ENCODE measurements at regions not wholly inside any gene's neighbourhood (a gene's known extent, or its start where the extent isn't known, plus 50 kb on each side); places are given as distances from the start of the nearest gene placed in this dataset.
"Not testable (repeated sequence)": the region's sequence is repeated elsewhere in the genome, so short reads cannot be mapped to it uniquely, and the experiment has no call there.

DNA sequence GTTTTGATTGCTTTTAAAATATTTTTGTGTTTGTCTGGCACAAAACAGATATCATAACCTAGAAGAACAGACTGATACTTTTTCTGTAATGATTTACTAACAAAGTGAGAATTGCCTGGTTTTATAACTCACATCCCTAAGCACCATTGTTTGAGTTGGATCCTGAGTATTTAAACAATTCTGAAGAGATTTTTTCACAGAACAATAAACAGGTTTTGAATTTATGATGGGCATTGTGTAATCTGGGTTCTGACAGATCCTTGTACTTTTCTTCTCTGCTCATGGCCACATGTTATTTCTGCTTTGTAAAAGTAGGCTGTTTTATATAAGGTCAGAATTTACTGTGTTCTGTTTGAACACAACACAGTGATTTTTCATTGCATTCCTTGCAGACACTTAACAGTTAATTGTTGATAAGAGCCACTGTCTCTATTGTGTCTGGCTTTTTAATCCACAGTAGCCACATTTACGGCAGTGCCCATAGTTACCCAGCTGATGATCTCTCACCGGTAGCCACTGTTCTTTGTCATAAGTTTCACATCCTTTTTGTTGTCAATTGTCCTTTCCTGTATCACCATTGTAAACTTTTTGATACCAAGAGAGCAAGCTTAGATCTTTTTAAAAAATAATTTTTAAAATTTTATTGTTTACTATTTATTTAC is 1548.1 kb downstream of the KHDRBS2 start:
- intact Hi-C loops (cut with DNase I); H3K36me3 ChIP-seq (ENCODE audit: control insufficient read depth in 1 of 2, insufficient read depth in 2 of 2, low read length in 1 of 2): not testable (repeated sequence)

GRCh38 chr6:60737315-60737714 is 1548.7 kb downstream of the KHDRBS2 start:
- H3K4me1 ChIP-seq (ENCODE audit: control insufficient read depth in 1 of 2, insufficient read depth in 2 of 2, low read length in 2 of 2); H3K27ac ChIP-seq (ENCODE audit: low read depth in 1 of 2, low read length in 2 of 2); ATAC-seq (ENCODE audit: low FRiP score); DNase-seq; H3K27me3 ChIP-seq (ENCODE audit: control insufficient read depth in 1 of 2, insufficient read depth in 2 of 2, low read length in 1 of 2); H3K4me3 ChIP-seq (ENCODE audit: low read length in 2 of 2); H3K9me3 ChIP-seq (ENCODE audit: control insufficient read depth, low read length); H3K36me3 ChIP-seq (ENCODE audit: control insufficient read depth in 1 of 2, insufficient read depth in 2 of 2, low read length in 1 of 2); intact Hi-C loops (cut with DNase I): not testable (repeated sequence)
- 67 to 74% methylated on average over 6 of the region's 6 CpGs for WGBS, 2 donors

More for the DNA sequence above, 1548.1 kb downstream of the KHDRBS2 start:
- not testable (repeated sequence) for H3K4me1 ChIP-seq (ENCODE audit: control insufficient read depth in 1 of 2, insufficient read depth in 2 of 2, low read length in 2 of 2); H3K27me3 ChIP-seq (ENCODE audit: control insufficient read depth in 1 of 2, insufficient read depth in 2 of 2, low read length in 1 of 2); ATAC-seq (ENCODE audit: low FRiP score); DNase-seq; H3K4me3 ChIP-seq (ENCODE audit: low read length in 2 of 2); H3K27ac ChIP-seq (ENCODE audit: low read depth in 1 of 2, low read length in 2 of 2); H3K9me3 ChIP-seq (ENCODE audit: control insufficient read depth, low read length)
- 41 to 56% methylated on average over 2 of the region's 2 CpGs for WGBS, 2 donors

DNA sequence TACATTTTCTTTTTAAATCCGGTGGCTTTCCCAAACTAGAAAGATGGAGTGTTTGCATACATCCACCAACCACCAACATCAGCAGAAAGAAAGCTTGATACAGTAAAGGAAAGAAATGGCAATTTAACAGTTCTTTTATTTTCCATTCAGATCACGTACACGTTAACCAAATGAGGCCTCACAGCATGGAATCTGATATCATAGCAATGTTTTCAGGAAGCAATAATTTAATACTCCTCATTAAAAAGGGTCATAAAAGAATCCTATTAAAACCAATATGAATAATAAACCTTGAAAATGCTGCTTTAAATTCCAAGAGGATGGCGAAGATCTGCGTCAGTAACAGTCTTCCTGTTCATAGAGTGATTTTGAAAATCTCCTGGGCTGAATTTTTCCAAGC is 1562.1 kb downstream of the KHDRBS2 start:
- ATAC-seq (ENCODE audit: low FRiP score); H3K4me3 ChIP-seq (ENCODE audit: low read length in 2 of 2); H3K4me1 ChIP-seq (ENCODE audit: control insufficient read depth in 1 of 2, insufficient read depth in 2 of 2, low read length in 2 of 2); H3K9me3 ChIP-seq (ENCODE audit: control insufficient read depth, low read length); H3K36me3 ChIP-seq (ENCODE audit: control insufficient read depth in 1 of 2, insufficient read depth in 2 of 2, low read length in 1 of 2); DNase-seq; H3K27me3 ChIP-seq (ENCODE audit: control insufficient read depth in 1 of 2, insufficient read depth in 2 of 2, low read length in 1 of 2); intact Hi-C loops (cut with DNase I); H3K27ac ChIP-seq (ENCODE audit: low read depth in 1 of 2, low read length in 2 of 2): not testable (repeated sequence)
- 68 to 74% methylated on average over 5 of the region's 5 CpGs for WGBS, 2 donors

DNA sequence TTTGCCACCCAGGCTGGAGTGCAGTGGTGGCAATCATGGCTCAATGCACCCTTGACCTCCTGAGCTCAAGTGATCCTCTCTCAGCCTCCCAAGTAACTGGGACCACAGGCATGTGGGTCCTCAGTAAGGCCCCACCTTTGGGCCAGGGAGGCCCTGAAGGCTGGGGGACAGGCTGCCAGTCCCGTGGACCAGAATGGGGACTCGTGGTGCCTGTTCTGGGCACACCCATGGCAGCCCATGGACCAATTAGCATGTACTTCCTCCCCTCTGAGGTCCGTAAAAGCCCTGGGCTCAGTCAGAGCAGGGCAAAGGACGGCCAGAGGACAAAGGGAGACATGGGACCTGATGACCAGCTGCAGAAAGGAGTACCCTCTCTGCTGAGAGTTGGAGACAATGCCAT is 1590.8 kb downstream of the KHDRBS2 start:
- no peak for ATAC-seq (ENCODE audit: low FRiP score)
- no peak overlapping the region for H3K27ac ChIP-seq (ENCODE audit: low read depth in 1 of 2, low read length in 2 of 2)
- H3K27me3 ChIP-seq (ENCODE audit: control insufficient read depth in 1 of 2, insufficient read depth in 2 of 2, low read length in 1 of 2): no peaks in the 10 kb centered on the region
- H3K36me3 ChIP-seq (ENCODE audit: control insufficient read depth in 1 of 2, insufficient read depth in 2 of 2, low read length in 1 of 2): no peaks in the 10 kb centered on the region
- H3K9me3 ChIP-seq (ENCODE audit: control insufficient read depth, low read length): peaks cover 1% of the 10 kb centered on the region
- intact Hi-C loops (cut with DNase I): no loop called here
- no peak for DNase-seq
- H3K4me1 ChIP-seq (ENCODE audit: control insufficient read depth in 1 of 2, insufficient read depth in 2 of 2, low read length in 2 of 2): no peaks in the 10 kb centered on the region
- no peak overlapping the region for H3K4me3 ChIP-seq (ENCODE audit: low read length in 2 of 2)
- WGBS, 2 donors: 71 to 77% methylated on average over 4 of the region's 4 CpGs

- ATAC-seq (ENCODE audit: low FRiP score): no peak
- H3K9me3 ChIP-seq (ENCODE audit: control insufficient read depth, low read length): no peaks in the 10 kb centered on the region
- 75 to 79% methylated on average over 1 of the region's 1 CpG for WGBS, 2 donors
These were observed 1598.9 kb downstream of the KHDRBS2 start for GRCh38 chr6:60687085-60687484.

GRCh38 chr6:60681806-60682205 is 1604.2 kb downstream of the KHDRBS2 start:
- Histone ChIP-seq H3K36me3 (ENCODE audit: control insufficient read depth in 1 of 2, insufficient read depth in 2 of 2, low read length in 1 of 2) (no peaks in the 10 kb centered on the region), H3K9me3 (ENCODE audit: control insufficient read depth, low read length) (peaks cover 2% of the 10 kb centered on the region), H3K4me1 (ENCODE audit: control insufficient read depth in 1 of 2, insufficient read depth in 2 of 2, low read length in 2 of 2) (no peaks in the 10 kb centered on the region), H3K27ac (ENCODE audit: low read depth in 1 of 2, low read length in 2 of 2) (no peak overlapping the region), H3K4me3 (ENCODE audit: low read length in 2 of 2) (no peak overlapping the region), H3K27me3 (ENCODE audit: control insufficient read depth in 1 of 2, insufficient read depth in 2 of 2, low read length in 1 of 2) (no peaks in the 10 kb centered on the region)
- DNase-seq (no peak), ATAC-seq (ENCODE audit: low FRiP score) (no peak)
- intact Hi-C loops (cut with DNase I): no loop called here

More at GRCh38 chr6:60687085-60687484, 1598.9 kb downstream of the KHDRBS2 start:
- DNase-seq: no peak
- Histone ChIP-seq H3K36me3 (ENCODE audit: control insufficient read depth in 1 of 2, insufficient read depth in 2 of 2, low read length in 1 of 2) (no peaks in the 10 kb centered on the region), H3K27ac (ENCODE audit: low read depth in 1 of 2, low read length in 2 of 2) (no peak overlapping the region), H3K4me1 (ENCODE audit: control insufficient read depth in 1 of 2, insufficient read depth in 2 of 2, low read length in 2 of 2) (no peaks in the 10 kb centered on the region), H3K27me3 (ENCODE audit: control insufficient read depth in 1 of 2, insufficient read depth in 2 of 2, low read length in 1 of 2) (no peaks in the 10 kb centered on the region), H3K4me3 (ENCODE audit: low read length in 2 of 2) (no peak overlapping the region)
- intact Hi-C loops (cut with DNase I): no loop called here

- Histone ChIP-seq H3K9me3 (ENCODE audit: control insufficient read depth, low read length) (peaks cover 2% of the 10 kb centered on the region), H3K27ac (ENCODE audit: low read depth in 1 of 2, low read length in 2 of 2) (no peak overlapping the region), H3K27me3 (ENCODE audit: control insufficient read depth in 1 of 2, insufficient read depth in 2 of 2, low read length in 1 of 2) (no peaks in the 10 kb centered on the region), H3K36me3 (ENCODE audit: control insufficient read depth in 1 of 2, insufficient read depth in 2 of 2, low read length in 1 of 2) (no peaks in the 10 kb centered on the region), H3K4me1 (ENCODE audit: control insufficient read depth in 1 of 2, insufficient read depth in 2 of 2, low read length in 2 of 2) (no peaks in the 10 kb centered on the region), H3K4me3 (ENCODE audit: low read length in 2 of 2) (no peak overlapping the region)
- intact Hi-C loops (cut with DNase I): no loop called here
- WGBS, 2 donors: 47 to 51% methylated on average over 2 of the region's 2 CpGs
- ATAC-seq (ENCODE audit: low FRiP score) (no peak), DNase-seq (no peak)
These were observed 1606.8 kb downstream of the KHDRBS2 start for GRCh38 chr6:60679175-60679574.

DNA sequence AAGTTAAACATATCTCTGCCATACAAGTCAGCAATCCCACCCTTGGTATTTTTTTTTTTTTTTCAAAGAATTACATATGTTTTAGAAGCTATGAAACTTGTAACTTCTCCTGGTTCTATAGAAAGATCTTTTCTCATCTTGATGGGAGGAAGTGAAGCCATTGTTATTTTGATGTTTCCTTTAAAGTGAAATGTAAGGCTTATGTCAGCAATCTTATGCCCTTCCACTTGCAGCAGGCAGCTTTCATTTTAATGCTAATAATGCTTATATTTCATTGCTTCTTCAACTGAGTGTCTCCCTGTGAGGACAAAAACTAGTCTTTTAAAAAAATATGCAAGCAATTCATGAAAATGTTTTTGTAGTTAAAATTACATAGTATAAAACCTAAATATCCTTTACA is 1614.7 kb downstream of the KHDRBS2 start:
- H3K27me3 ChIP-seq (ENCODE audit: control insufficient read depth in 1 of 2, insufficient read depth in 2 of 2, low read length in 1 of 2): no peaks in the 10 kb centered on the region
- H3K4me3 ChIP-seq (ENCODE audit: low read length in 2 of 2): no peak overlapping the region
- no peaks in the 10 kb centered on the region for H3K4me1 ChIP-seq (ENCODE audit: control insufficient read depth in 1 of 2, insufficient read depth in 2 of 2, low read length in 2 of 2)
- no peak overlapping the region for H3K27ac ChIP-seq (ENCODE audit: low read depth in 1 of 2, low read length in 2 of 2)
- H3K36me3 ChIP-seq (ENCODE audit: control insufficient read depth in 1 of 2, insufficient read depth in 2 of 2, low read length in 1 of 2): no peaks in the 10 kb centered on the region
- peaks cover 3% of the 10 kb centered on the region for H3K9me3 ChIP-seq (ENCODE audit: control insufficient read depth, low read length)
- DNase-seq (no peak), ATAC-seq (ENCODE audit: low FRiP score) (no peak)
- intact Hi-C loops (cut with DNase I): no loop called here

- Histone ChIP-seq H3K9me3 (ENCODE audit: control insufficient read depth, low read length) (peaks cover 3% of the 10 kb centered on the region), H3K4me3 (ENCODE audit: low read length in 2 of 2) (no peak overlapping the region), H3K4me1 (ENCODE audit: control insufficient read depth in 1 of 2, insufficient read depth in 2 of 2, low read length in 2 of 2) (no peaks in the 10 kb centered on the region), H3K36me3 (ENCODE audit: control insufficient read depth in 1 of 2, insufficient read depth in 2 of 2, low read length in 1 of 2) (no peaks in the 10 kb centered on the region), H3K27ac (ENCODE audit: low read depth in 1 of 2, low read length in 2 of 2) (no peak overlapping the region), H3K27me3 (ENCODE audit: control insufficient read depth in 1 of 2, insufficient read depth in 2 of 2, low read length in 1 of 2) (no peaks in the 10 kb centered on the region)
- no peak for ATAC-seq (ENCODE audit: low FRiP score)
- intact Hi-C loops (cut with DNase I): no loop called here
- no peak for DNase-seq
These were observed 1616.0 kb downstream of the KHDRBS2 start for GRCh38 chr6:60670036-60670435.
